ENCODE measurements at regions not wholly inside any gene's neighbourhood (a gene's known extent, or its start where the extent isn't known, plus 50 kb on each side); places are given as distances from the start of the nearest gene placed in this dataset.

DNA sequence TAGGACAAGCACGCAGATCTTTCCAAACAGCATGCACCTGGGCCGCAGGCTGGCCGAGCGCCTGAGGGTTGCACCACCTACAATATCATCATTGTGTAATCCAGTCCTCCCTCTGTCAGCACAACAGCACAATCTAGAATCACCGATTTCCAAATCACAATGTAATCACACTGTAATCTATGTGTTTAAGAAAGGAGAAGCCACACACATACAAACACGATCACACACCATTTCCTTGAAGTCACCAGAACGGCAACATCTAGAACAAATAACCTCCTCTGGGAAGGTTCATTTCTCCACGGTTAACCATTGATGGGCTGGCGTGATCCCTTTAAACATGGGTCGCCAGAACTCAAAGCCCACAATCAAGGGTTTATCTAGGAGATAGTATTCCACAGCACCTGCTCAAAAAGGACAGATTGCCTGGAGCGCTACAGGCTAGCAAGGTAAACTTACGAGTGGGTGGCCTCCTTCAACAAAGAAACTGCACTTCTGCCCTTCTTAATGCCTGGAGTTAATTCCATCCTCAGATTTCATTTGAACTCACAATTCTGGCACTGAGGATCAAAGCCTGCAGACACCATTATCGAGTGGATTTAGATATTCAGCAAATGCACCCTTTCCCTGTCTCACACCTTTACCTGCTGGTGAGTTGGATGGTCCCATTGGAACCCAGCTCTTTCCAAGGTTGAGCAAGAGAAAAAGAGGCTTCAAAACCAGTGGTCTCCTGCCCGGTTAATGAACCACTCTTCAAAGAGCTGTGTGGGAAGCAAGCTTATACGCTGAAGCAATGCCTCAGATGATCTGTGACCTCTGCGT lies 83.8 kb upstream of the FOXQ1 start:
- ATAC-seq (replicated peaks in 1 of 4) (no peak), DNase-seq (no peak)
- ChIA-PET POLR2A (no interaction called here), CTCF (no interaction called here)
- peaks cover 19 to 24% of the 10 kb centered on the region in 2 donors for H3K27me3 Mint-ChIP-seq
- H3K27ac ChIP-seq (ENCODE audit: low read length) = no peak overlapping the region
- H3K4me1 ChIP-seq (ENCODE audit: control insufficient read depth in 1 of 2, extremely low read depth in 1 of 2, insufficient read depth in 2 of 2, low read length in 2 of 2) = no peaks in the 10 kb centered on the region
- H3K36me3 Mint-ChIP-seq = no peaks in the 10 kb centered on the region
- no peak overlapping the region for H3K27ac Mint-ChIP-seq
- H3K4me1 Mint-ChIP-seq = no peaks in the 10 kb centered on the region
- 89% methylated on average over 10 of the region's 16 CpGs for WGBS (ENCODE audit: insufficient coverage)
- H3K9me3 Mint-ChIP-seq = no peaks in the 10 kb centered on the region
- no peaks in the 10 kb centered on the region for H3K9me3 ChIP-seq
- no peaks in the 10 kb centered on the region for H3K27me3 ChIP-seq (replicated peaks in 1 of 2; ENCODE audit: control insufficient read depth in 2 of 2, extremely low read depth in 1 of 2, insufficient read depth in 2 of 2, low read length in 1 of 2)
- no peak overlapping the region for H3K4me3 ChIP-seq (ENCODE audit: control insufficient read depth in 1 of 2, extremely low read depth in 1 of 2, low read length in 1 of 2)
- no peaks in the 10 kb centered on the region for H3K36me3 ChIP-seq (ENCODE audit: control insufficient read depth in 2 of 2, extremely low read depth in 1 of 2, insufficient read depth in 1 of 2, low read length in 1 of 2)
- H3K4me3 Mint-ChIP-seq = no peak overlapping the region

DNA sequence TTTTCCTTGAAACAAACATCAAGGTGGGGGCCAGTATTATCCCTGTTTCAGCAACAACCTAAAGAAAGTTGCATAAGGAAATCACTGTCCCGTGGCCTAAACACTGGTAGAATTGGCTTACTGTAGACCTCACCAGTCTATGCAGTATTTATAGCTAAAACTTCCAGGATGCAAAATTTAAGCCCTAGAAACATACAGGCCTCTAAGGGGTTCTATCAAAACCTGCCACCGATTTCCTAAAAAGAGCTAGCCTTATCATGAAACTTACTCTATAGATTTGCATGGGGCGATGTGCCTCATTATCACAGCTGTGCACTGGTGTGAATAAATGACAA lies 84.3 kb upstream of the FOXQ1 start:
- no peaks in the 10 kb centered on the region for H3K36me3 ChIP-seq (ENCODE audit: control insufficient read depth in 2 of 2, extremely low read depth in 1 of 2, insufficient read depth in 1 of 2, low read length in 1 of 2)

DNA sequence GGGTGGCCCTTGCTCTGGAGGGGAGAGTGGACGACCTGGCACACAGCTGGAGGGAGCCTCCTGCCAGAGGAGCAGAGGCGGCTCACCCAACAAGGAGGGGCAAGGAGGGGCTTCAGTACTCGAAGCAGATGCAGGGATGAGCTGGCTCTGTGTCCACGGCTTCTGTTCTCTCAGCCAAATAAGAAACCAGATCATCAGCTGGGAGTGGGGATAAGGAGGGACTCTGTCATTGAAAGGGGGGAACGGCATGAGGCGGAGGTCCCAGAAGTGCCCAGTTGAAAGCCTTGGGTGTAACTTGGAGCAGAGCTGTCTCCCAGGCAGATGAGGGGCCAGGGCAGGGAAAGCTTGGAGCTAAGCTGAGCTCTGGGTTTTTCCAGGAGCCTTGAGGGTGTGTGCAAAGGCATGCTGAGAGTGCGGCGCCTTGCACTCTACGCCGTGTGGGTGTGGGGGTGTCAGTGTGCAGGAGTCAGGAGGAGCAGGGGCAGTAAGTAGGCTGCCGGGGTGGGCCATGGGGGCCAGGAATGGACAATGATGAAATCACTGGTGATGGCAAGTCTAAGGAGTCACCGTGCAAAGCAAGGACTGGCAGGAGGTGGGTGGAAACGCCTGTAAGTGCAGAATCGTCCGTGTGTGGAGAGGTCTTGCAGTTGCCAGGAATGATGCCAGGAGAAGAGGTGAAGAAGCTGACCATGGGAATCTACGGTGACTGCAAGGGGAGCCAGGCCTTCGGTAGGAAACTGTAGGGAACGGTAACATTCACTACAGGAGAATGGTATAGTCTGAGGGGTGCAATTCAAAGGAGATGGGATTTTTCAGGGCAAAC lies 85.4 kb upstream of the FOXQ1 start:
- no peak for ATAC-seq (replicated peaks in 1 of 4)

More for the DNA sequence above, 84.3 kb upstream of the FOXQ1 start:
- H3K27ac Mint-ChIP-seq = no peak overlapping the region
- POLR2A ChIA-PET = no interaction called here
- Histone ChIP-seq H3K4me3 (ENCODE audit: control insufficient read depth in 1 of 2, extremely low read depth in 1 of 2, low read length in 1 of 2) (no peak overlapping the region), H3K27me3 (replicated peaks in 1 of 2; ENCODE audit: control insufficient read depth in 2 of 2, extremely low read depth in 1 of 2, insufficient read depth in 2 of 2, low read length in 1 of 2) (peaks cover 0 to 4% of the 10 kb centered on the region in 2 experiments), H3K9me3 (no peaks in the 10 kb centered on the region), H3K27ac (ENCODE audit: low read length) (no peak overlapping the region), H3K4me1 (ENCODE audit: control insufficient read depth in 1 of 2, extremely low read depth in 1 of 2, insufficient read depth in 2 of 2, low read length in 2 of 2) (no peaks in the 10 kb centered on the region)
- no peaks in the 10 kb centered on the region for H3K4me1 Mint-ChIP-seq
- no peak for DNase-seq
- ATAC-seq (replicated peaks in 1 of 4) = no peak
- no peaks in the 10 kb centered on the region for H3K9me3 Mint-ChIP-seq
- CTCF ChIA-PET = no interaction called here
- H3K4me3 Mint-ChIP-seq = no peak overlapping the region
- peaks cover 17 to 21% of the 10 kb centered on the region in 2 donors for H3K27me3 Mint-ChIP-seq
- H3K36me3 Mint-ChIP-seq = no peaks in the 10 kb centered on the region
- WGBS (ENCODE audit: insufficient coverage) = 60% methylated on average over 1 of the region's 3 CpGs

DNA sequence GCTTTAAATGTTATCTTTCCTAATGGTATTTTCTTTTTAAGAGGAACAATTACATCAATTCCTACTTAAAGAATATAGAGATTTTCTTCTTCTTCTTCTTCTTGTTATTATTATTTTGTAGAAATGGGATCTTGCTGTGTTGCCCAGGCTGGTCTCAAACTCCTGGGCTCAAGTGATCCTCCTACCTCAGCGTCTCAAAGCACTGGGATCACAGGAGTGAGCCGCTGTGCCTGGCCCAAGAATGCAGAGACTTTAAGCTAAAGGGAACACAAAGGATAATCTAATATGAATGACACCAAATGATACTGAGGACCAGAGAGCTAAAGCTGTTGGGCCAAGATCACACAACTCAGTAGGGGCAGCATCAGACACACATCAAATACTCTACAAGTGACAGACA lies 87.4 kb upstream of the FOXQ1 start:
- Mint-ChIP-seq H3K9me3 (no peaks in the 10 kb centered on the region), H3K36me3 (no peaks in the 10 kb centered on the region), H3K4me1 (no peaks in the 10 kb centered on the region), H3K4me3 (no peak overlapping the region), H3K27me3 (peaks cover 16 to 26% of the 10 kb centered on the region in 2 donors), H3K27ac (no peak overlapping the region)
- CTCF ChIA-PET = no interaction called here
- no peak overlapping the region for H3K4me3 ChIP-seq (ENCODE audit: control insufficient read depth in 1 of 2, extremely low read depth in 1 of 2, low read length in 1 of 2)
- H3K36me3 ChIP-seq (ENCODE audit: control insufficient read depth in 2 of 2, extremely low read depth in 1 of 2, insufficient read depth in 1 of 2, low read length in 1 of 2) = no peaks in the 10 kb centered on the region
- no peaks in the 10 kb centered on the region for H3K4me1 ChIP-seq (ENCODE audit: control insufficient read depth in 1 of 2, extremely low read depth in 1 of 2, insufficient read depth in 2 of 2, low read length in 2 of 2)
- WGBS (ENCODE audit: insufficient coverage) = 81% methylated on average over 2 of the region's 2 CpGs
- no peak overlapping the region for H3K27ac ChIP-seq (ENCODE audit: low read length)
- no peaks in the 10 kb centered on the region for H3K9me3 ChIP-seq
- POLR2A ChIA-PET = interaction anchor here in 1 of 2 donors (1.1 kb wide), 1 partner anchor 9 kb away, joined by 4 read pairs; no protein-coding TSS in a partner anchor
- ATAC-seq (replicated peaks in 1 of 4) (no peak), DNase-seq (no peak)
- peaks cover 0 to 6% of the 10 kb centered on the region in 2 experiments for H3K27me3 ChIP-seq (replicated peaks in 1 of 2; ENCODE audit: control insufficient read depth in 2 of 2, extremely low read depth in 1 of 2, insufficient read depth in 2 of 2, low read length in 1 of 2)

More for the DNA sequence above, 85.4 kb upstream of the FOXQ1 start:
- Mint-ChIP-seq H3K9me3 (no peaks in the 10 kb centered on the region), H3K4me1 (no peaks in the 10 kb centered on the region), H3K27ac (no peak overlapping the region), H3K36me3 (no peaks in the 10 kb centered on the region), H3K27me3 (peaks cover 15 to 17% of the 10 kb centered on the region in 2 donors), H3K4me3 (no peak overlapping the region)
- ChIA-PET POLR2A (no interaction called here), CTCF (no interaction called here)
- Histone ChIP-seq H3K36me3 (ENCODE audit: control insufficient read depth in 2 of 2, extremely low read depth in 1 of 2, insufficient read depth in 1 of 2, low read length in 1 of 2) (no peaks in the 10 kb centered on the region), H3K4me3 (ENCODE audit: control insufficient read depth in 1 of 2, extremely low read depth in 1 of 2, low read length in 1 of 2) (no peak overlapping the region), H3K27me3 (replicated peaks in 1 of 2; ENCODE audit: control insufficient read depth in 2 of 2, extremely low read depth in 1 of 2, insufficient read depth in 2 of 2, low read length in 1 of 2) (peaks cover 0 to 6% of the 10 kb centered on the region in 2 experiments), H3K27ac (ENCODE audit: low read length) (no peak overlapping the region), H3K4me1 (ENCODE audit: control insufficient read depth in 1 of 2, extremely low read depth in 1 of 2, insufficient read depth in 2 of 2, low read length in 2 of 2) (no peaks in the 10 kb centered on the region), H3K9me3 (no peaks in the 10 kb centered on the region)
- no peak for DNase-seq
- WGBS (ENCODE audit: insufficient coverage) = 82% methylated on average over 18 of the region's 18 CpGs

DNA sequence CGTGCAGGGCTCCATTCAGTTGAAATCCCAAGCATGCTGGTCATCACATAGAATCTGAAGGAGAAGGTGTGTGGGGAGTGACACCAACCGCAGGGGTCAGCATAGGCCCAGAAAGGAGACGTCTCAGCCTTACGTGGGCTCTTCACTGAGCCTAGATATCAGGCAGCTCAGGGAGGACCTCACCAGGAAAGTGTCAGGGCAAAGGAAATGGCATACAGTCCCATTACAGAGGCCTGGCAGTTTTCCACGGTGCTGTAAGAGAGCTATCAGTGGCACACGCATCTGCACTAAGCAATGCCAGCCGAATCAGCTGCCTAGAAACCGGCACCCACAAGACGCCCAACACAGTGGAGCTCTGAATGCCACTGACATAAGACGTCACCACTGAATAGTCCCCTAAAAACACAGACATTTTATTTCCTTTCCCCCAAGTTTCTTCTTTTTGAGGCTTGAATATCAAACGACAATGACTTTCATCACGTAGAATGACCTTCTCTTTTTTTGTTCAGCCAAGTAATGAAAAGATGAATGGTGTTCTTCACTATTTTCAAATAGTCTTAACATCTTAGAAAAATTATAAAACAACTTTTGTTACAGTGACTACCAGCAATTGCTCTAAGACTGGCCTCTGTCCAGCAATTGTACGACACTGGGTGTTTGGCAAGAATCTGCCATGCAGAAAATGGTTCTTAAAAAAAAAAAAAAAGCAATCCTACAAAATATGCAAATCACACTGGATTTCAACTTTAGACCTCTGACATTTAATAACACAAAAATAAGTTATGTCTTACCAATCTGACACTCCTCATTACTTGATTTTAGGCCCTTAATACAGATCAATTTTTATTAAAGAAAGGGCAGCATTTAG lies 88.9 kb upstream of the FOXQ1 start:
- CTCF ChIA-PET = no interaction called here
- Mint-ChIP-seq H3K27ac (no peak overlapping the region), H3K36me3 (no peaks in the 10 kb centered on the region), H3K4me1 (no peaks in the 10 kb centered on the region), H3K9me3 (no peaks in the 10 kb centered on the region), H3K27me3 (peaks cover 15 to 21% of the 10 kb centered on the region in 2 donors), H3K4me3 (no peak overlapping the region)
- peaks cover 0 to 6% of the 10 kb centered on the region in 2 experiments for H3K27me3 ChIP-seq (replicated peaks in 1 of 2; ENCODE audit: control insufficient read depth in 2 of 2, extremely low read depth in 1 of 2, insufficient read depth in 2 of 2, low read length in 1 of 2)
- H3K36me3 ChIP-seq (ENCODE audit: control insufficient read depth in 2 of 2, extremely low read depth in 1 of 2, insufficient read depth in 1 of 2, low read length in 1 of 2) = no peaks in the 10 kb centered on the region
- POLR2A ChIA-PET = no interaction called here
- H3K4me3 ChIP-seq (ENCODE audit: control insufficient read depth in 1 of 2, extremely low read depth in 1 of 2, low read length in 1 of 2) = no peak overlapping the region
- DNase-seq = no peak
- no peaks in the 10 kb centered on the region for H3K9me3 ChIP-seq
- no peak for ATAC-seq (replicated peaks in 1 of 4)
- WGBS (ENCODE audit: insufficient coverage) = 82% methylated on average over 7 of the region's 13 CpGs
- H3K4me1 ChIP-seq (ENCODE audit: control insufficient read depth in 1 of 2, extremely low read depth in 1 of 2, insufficient read depth in 2 of 2, low read length in 2 of 2) = no peaks in the 10 kb centered on the region
- H3K27ac ChIP-seq (ENCODE audit: low read length) = no peak overlapping the region

DNA sequence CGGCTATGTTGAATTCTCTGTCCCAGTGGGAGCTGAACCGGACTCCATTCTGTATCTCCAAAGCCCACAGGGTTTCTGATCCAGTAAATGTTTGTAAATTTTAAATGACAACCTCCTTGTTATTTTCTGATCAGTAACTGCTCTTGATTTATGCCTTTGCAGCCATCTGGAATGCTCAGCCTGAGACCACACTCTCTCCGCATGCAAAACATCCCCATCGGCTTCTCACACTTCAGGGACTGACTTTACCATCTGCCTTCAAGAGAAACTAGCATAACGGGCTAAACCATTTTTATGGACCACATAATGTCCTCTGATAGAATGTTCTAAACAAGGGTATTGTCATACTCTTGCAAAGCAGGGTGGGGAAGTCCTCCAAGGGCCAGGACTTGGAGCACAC lies 94.5 kb upstream of the FOXQ1 start:
- no peaks in the 10 kb centered on the region for H3K4me1 ChIP-seq (ENCODE audit: control insufficient read depth in 1 of 2, extremely low read depth in 1 of 2, insufficient read depth in 2 of 2, low read length in 2 of 2)
- WGBS (ENCODE audit: insufficient coverage) = 94% methylated on average over 3 of the region's 5 CpGs

More for the DNA sequence above, 94.5 kb upstream of the FOXQ1 start:
- DNase-seq (no peak), ATAC-seq (replicated peaks in 1 of 4) (no peak)
- H3K4me3 Mint-ChIP-seq = no peak overlapping the region
- peaks cover 7 to 20% of the 10 kb centered on the region in 2 donors for H3K27me3 Mint-ChIP-seq
- POLR2A ChIA-PET = no interaction called here
- H3K9me3 ChIP-seq = no peaks in the 10 kb centered on the region
- no peaks in the 10 kb centered on the region for H3K9me3 Mint-ChIP-seq
- H3K27me3 ChIP-seq (replicated peaks in 1 of 2; ENCODE audit: control insufficient read depth in 2 of 2, extremely low read depth in 1 of 2, insufficient read depth in 2 of 2, low read length in 1 of 2) = peaks cover 2 to 12% of the 10 kb centered on the region in 2 experiments
- H3K4me1 Mint-ChIP-seq = no peaks in the 10 kb centered on the region
- no peaks in the 10 kb centered on the region for H3K36me3 Mint-ChIP-seq
- no peak overlapping the region for H3K4me3 ChIP-seq (ENCODE audit: control insufficient read depth in 1 of 2, extremely low read depth in 1 of 2, low read length in 1 of 2)
- H3K27ac Mint-ChIP-seq = no peak overlapping the region
- no peaks in the 10 kb centered on the region for H3K36me3 ChIP-seq (ENCODE audit: control insufficient read depth in 2 of 2, extremely low read depth in 1 of 2, insufficient read depth in 1 of 2, low read length in 1 of 2)
- no peak overlapping the region for H3K27ac ChIP-seq (ENCODE audit: low read length)
- CTCF ChIA-PET = no interaction called here
